GM18511 (cell line): ENCODE measurements at regions not wholly inside any gene's neighbourhood (a gene's known extent, or its start where the extent isn't known, plus 50 kb on each side); places are given as distances from the start of the nearest gene placed in this dataset.
"Not testable (repeated sequence)": the region's sequence is repeated elsewhere in the genome, so short reads cannot be mapped to it uniquely, and the experiment has no call there.

Experiments used
- ATAC-seq: cut with Tn5 transposase; IDR thresholded peaks from one replicate; pipeline ENCODE4 v1.9.1; 2021; ENCODE audit warnings: mild to moderate bottlenecking, moderate library complexity; ENCODE audit not compliant: unreplicated experiment

DNA sequence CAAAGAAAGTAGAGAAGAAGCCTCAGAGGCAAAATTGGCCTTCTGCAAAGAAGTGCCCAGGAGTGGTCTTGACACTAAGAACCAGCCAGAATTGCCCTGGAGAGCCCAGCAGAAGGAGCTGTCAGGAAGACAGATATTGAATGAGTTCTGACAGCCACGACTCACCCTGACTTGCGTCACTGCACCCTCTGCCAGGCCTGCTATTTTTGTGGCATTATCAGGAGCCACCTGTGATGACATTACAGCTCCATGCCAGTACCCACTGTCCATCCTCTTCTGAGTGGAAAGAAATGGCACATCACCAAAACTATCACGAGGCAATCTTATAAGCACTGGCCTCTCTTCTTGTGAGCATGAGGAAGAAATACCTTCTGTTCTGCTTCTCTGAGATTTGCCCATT, 67.7 kb downstream of the SMIM20 start:
- ATAC-seq = no peak

DNA sequence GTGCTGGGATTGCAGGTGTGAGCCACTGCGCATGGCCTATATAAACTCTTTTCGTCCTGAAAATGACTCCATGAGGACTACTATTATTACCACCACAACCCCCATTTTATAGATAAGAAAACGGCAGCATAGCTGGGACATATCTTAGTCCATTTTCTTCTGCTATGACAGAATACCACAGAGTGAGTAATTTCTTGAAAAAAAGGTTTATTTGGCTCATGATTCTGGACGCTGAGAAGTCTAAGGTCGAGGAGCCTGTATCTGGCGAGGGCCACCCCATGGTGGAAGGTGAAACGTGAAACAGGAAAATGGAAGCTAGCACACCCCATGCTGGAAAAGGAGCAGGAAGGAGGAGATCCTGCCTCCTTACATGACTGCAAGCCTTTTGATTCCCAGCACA, 68.9 kb downstream of the SMIM20 start:
- no peak for ATAC-seq

DNA sequence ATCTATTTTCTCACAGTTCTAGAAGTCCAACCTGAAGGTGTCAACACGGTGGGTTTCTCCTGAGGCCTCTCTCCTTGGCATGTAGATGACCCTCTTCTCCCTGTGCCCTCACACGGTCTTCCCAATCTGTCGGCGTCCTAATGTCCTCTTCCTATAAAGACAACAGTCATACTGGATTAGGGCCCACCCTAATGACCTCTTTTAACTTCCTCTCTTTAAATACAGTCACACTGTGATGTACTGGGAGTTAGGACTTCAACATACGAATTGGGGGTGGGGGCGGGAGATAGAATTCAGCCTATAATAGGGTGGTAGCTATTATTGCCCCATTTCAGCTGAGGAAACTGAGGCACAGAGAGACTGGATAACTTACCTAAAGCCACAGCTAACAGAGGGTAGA, 70.2 kb downstream of the SMIM20 start:
- ATAC-seq = no peak

DNA sequence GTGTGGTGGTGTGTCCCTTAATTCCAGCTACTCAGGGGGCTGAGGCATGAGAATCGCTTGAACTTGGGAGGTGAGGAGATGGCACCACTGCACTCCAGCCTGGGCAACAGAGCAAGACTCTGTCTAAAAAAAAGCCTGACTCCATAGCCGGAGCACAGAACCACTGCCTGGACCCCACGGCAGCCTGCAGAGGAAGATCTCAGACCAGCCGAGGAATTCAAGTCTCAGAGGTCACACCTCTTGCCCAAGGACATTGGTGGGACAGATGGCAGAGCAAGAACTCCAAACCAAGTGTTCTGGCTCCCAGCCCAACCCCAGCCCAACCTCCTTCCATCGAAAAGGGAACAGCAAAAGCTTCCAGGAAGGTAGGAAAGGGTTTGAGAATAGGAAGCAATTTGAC, 70.8 kb downstream of the SMIM20 start:
- ATAC-seq = no peak

DNA sequence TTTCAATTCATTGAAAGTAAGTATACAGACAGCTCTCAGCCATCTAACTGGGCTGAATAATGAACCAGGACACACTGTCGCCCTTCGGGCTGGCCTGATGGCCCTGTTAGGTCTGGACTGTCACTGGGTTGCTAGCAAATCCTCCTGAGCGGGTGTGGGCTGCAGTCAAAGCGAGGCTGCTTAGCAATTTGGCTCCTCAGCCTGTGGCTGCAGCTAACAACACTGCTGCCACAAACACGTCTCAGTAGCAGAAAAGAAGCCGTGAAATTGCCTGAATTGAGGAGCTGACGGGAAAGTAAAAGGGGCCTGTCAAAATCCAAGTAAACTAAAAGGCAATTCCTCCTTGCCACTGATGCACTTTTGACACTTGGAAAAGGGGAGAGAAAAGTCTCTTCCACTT, 72.8 kb downstream of the SMIM20 start:
- no peak for ATAC-seq

DNA sequence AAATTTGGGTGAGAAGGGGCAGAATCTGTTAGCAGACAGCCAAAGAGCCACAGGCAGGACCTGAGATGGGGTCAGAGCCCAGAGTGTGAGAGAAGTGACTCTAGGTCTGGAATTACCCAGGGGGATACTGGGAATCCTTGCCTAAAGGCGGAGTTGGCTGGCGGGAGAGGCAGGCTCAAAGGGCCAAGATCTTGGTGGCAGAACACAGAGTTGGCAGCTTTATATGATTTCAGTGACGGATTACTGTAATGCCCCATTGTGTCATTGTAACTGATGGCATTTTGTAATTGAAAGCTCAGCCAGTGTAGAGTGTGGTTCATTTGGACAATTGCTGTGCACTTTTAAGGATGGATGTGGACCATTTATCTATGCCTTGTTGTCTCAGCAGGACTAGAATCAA, 77.3 kb downstream of the SMIM20 start:
- ATAC-seq = no peak

DNA sequence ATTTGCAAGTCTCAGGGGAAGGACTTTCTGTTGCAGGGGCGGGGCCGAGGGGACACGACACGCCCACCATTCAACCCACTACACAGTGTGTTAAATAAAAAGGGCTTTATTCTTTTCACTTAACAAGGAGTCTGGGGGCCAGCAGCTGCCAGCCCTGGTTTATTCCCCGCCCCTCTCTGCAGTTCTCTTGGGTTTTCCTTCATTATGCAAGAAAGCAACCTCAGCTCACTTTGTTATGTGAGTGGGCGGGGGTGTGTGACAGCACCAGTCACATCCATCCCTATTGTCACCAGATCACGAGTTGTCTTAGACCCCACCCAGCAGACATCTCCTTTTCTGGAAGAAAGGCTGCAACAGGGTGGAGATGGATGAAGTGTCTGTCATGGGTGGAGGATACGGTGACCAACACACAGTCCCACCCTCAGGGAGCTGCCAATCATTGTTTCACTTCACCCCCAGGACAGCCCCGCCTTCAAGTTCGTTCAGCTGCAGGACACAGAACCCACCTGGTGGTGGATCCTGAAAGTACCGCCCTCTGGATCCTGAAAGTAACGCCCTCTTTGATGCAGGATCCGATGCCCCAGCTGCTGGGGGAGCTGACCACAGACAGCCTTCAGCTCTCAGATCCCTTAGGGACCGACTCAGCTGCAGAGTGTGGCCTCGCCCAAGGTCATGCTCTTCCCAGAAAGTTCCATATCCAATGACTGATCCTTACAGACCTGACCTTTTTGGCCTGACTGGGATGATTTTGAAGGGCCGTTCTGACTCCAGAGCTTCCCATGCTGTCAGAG, 79.6 kb downstream of the SMIM20 start:
- ATAC-seq = peak; percentile 71

DNA sequence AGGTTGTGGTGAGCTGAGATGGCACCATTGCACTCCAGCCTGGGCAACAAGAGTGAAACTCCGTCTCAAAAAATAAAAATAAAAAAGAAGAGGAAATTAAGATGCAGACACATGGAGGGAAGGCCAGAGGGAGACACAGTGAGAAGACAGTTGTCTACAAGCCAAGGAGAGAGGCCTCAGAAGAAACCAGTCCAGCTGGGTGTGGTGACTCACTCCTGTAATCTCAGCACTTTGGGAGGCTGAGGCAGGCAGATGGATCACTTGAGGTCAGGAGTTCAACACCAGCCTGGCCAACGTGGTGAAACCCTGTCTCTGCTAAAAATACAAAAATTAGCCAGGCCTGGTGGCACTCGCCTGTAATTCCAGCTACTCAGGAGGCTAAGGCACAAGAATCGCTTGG, 80.6 kb downstream of the SMIM20 start:
- ATAC-seq = not testable (repeated sequence)

DNA sequence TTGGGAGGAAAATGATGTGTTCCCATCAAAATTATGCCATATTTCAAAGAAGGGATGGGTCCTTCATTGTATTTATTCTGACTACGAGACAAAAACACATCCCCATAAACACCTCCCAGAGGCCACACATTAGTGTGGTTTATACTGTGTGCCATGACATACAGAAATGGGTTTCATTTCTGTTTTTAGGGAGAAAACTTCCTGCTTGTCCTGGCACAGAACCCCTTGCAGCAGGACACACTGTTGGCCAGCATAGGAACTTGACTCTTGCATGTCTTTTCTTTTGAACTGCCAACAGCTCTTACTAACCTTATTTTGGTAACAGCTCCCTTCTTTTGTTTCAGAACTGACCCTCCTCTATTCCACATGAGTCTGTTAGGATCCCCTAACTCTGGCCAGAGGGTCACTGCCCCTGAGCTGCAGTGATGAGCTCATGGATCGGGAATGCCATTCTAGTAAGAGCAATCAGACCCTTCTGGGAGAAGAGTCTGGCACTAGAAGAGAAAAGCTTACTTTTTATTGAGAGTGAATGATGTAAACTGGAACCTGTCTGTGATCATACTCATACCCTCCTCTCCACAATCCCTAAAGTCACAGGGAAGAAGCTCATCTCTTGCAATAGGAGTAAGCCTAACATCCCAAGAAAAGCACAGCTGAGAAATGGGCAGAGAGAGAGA, 86.4 kb downstream of the SMIM20 start:
- no peak for ATAC-seq

DNA sequence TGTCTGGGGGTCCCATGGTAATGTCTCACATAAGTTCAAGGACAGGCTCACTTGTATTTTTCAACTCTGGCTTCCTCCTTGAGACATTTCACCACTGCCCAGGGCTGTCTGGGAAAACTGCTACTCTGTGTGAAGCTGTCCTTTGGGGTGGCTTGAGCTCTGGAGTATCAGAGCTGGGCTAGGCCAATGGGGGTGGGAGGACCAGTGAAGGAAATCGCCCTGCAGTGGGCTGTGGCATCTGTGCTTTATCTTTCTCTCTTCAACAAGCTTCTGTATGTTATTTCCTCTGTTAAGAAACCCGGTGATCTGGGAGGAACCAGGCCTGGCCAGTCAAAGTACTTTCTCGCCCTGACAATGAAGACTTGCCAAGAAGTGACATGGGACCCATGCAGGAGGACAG, 87.4 kb downstream of the SMIM20 start:
- ATAC-seq = no peak

DNA sequence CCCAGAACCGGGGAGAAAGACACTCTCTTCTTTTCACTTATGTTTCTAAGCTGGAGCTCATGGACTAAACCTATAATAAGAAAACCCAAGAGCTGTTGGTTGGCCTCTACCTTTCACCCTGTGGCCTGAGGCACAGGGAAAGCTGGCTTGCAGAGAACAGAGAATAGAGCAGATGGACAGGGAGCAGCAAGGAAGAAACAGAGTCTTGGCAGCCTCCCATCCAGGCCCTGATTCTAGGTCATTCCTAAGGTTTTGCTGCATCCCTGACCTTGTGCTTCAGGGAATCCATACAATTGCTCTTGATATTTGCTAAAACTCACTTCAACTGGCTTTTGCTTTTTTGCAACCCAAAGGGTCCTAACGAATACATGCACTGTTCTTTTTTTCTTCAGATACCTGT, 87.8 kb downstream of the SMIM20 start:
- no peak for ATAC-seq

DNA sequence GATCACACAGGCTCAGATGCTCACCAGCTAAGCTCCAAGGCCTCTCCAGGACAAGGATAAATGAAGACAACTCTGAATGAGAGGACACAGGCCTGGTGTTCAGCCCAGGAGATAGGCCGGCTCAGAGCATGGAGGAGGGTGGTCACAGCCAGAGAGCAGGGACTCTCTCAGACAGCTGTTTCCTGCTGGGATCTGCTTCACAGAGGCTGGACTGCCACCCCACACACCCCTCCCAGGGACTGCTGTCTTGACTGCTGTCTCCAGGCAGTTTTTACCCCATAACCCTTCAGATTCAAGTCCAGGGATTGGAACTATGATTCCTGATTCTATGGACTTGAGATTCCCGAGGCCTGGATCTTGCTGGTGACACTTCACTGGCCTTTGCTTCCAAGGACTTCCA, 89.0 kb downstream of the SMIM20 start:
- no peak for ATAC-seq

DNA sequence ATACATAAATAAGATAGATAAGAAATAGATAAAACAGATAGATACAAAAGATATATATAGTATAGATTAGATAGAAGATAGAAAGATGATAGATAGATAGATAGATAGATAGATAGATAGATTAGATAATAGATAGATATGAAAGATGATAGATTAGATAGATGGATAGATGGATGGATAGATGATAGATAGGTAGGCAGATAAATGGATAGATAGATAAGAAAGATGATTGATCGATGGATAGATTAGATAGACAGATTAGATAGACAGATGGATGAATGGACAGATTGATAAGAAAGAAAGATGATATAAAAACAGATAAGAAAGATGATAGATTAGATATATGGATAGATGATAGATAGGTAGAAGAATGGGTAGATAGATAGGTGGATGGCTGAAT, 90.3 kb downstream of the SMIM20 start:
- no peak for ATAC-seq

DNA sequence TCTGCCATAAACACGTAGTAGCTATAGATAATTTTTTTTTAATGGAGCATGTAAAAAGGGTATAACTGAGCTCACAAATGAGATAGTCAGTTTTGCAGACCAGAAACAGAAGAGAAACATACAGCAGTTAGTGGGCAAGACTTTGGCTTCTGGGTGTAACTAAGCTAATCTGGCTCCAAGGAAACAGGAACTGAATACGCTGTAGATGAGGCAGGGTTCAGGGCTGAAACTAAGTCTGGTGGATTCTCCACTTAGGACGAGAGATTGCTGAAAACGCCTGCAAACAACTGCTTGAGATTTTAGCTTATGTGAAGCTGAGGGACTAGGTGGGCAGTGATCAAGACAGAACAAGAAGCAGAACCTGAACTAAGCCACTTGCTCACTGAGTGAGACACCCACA, 91.7 kb downstream of the SMIM20 start:
- no peak for ATAC-seq

DNA sequence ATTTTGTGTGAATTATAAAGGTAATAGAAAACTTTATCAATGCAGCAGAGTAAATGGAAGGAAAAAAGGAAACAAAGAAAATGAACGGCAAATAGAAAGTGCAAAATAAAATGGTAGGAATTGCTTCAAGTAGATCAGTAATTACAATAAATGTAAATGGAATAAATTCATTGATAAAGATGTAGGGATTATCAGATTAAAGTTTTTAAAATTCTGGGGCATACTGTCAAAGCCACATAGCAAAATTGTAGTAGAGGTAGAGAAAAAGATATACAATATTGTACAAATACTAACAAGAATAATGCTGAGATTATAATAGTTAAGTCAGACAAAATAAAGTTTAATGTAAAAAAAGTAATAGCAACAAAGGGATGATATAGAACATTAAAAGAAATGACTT, 94.7 kb downstream of the SMIM20 start:
- no peak for ATAC-seq

DNA sequence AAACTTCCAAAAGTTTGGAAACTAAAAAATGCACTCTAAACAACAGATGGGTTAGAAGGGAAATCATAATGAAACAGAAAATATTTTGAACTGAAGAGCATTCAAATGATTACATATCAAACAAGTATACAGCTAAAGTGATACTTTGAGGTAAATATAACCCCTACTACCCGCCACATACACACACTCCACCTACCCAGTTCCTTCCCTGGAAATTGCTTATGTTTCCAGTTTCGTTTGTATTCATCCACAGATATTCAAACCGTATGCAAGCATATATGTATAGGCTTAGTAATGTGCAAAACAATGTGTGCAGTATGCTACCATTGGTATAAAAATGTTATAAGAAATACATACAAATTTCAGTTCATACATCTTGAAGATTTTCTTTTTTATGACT, 95.5 kb downstream of the SMIM20 start:
- ATAC-seq = no peak

DNA sequence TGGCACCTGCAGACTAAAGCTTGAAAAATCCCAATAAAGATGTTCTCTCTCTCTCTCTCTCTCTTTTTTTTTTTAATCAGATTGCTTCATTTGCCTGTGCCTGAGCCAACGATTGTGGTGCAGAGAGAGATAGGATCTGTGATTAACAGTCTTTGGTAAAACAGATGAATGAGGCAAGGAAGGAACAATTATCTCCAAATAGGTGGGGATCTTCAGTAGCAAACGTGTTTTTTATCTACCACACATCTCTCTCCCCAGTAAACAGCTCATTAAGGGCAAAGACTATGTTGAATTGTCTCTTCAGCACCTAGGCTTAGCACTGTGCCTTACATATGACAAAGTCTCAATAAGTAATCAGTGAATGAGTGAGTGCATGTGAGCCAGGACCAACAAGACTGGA, 96.3 kb downstream of the SMIM20 start:
- no peak for ATAC-seq

DNA sequence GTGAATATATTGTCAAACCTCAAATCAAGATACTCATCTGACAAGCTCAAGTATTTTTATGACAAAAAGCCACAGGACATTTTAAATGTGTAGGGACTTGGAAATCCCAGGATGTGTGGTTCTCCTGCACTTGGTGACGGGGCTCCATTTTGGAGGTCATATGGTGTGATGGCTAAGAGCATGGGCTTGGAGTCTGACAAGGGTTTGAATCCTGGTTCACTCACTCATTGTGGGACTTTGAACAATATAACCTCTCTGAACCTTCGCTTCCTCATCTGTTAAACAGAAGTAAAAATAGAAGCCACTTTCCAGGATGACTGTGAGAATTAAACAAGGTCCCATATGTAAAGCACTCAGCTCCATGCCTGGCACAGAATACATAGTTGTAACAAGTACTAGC, 99.6 kb downstream of the SMIM20 start:
- no peak for ATAC-seq

DNA sequence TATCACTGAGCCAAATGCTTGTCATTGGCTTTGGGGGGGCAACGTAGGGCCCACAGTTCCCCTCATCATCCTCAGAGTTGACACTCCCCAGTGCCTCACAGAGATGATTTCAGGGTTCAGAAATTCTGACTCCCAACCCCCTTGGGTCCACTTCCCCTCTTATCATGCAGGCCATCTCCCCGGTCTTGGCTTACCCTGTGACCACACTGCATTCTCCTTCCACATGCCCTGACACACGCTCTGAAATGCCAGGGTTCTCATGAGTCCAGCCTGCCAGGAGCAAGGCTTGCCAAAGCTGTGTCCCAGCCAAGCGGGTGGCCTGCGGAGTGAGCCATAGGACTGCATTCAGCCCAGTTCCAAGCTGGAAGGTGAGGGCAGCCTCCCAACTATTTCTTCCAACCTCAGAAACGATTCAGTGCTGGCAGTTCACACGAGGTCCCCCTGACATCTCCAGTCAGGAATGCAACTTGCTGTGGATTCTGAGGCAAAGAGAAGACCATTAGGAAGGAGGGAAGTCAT, 101.2 kb downstream of the SMIM20 start:
- no peak for ATAC-seq

DNA sequence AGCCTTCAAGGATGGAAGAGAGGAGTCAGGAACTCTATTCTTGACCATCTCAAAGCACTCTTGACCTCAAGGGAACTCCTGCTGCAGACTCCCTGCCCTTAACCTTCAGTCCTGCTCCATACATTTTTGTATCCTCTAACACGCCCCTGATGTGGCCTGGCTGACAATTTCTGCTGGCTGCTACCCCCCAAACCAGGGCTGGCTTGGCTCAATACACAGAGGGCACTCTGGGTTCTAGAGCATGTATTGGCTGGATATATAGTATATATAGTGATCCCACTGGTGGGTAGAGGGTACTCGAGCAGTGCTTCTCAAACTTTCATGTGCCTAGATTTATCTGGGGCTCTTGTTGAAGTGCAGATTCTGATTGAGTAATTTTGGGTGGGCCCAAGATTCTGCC, 101.9 kb downstream of the SMIM20 start:
- no peak for ATAC-seq

DNA sequence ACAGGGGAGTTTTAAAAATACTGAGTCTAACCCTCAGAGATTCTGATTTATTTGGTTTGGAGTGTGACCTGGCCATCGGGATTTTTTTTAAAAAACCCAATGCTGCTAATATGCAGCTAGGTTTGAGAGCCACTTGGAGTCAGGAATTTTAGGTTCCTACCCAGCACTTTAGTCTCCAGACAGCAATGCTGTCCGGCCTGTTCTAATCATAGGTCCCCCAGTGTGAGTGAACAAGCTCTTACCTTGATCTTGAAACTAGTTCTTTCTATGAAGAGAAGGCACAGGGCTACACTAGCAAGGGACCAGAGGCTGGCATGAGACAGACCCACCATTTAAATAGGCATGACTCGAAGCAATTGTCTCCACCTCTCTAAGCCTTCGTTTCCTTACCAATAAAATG, 103.5 kb downstream of the SMIM20 start:
- ATAC-seq = no peak

DNA sequence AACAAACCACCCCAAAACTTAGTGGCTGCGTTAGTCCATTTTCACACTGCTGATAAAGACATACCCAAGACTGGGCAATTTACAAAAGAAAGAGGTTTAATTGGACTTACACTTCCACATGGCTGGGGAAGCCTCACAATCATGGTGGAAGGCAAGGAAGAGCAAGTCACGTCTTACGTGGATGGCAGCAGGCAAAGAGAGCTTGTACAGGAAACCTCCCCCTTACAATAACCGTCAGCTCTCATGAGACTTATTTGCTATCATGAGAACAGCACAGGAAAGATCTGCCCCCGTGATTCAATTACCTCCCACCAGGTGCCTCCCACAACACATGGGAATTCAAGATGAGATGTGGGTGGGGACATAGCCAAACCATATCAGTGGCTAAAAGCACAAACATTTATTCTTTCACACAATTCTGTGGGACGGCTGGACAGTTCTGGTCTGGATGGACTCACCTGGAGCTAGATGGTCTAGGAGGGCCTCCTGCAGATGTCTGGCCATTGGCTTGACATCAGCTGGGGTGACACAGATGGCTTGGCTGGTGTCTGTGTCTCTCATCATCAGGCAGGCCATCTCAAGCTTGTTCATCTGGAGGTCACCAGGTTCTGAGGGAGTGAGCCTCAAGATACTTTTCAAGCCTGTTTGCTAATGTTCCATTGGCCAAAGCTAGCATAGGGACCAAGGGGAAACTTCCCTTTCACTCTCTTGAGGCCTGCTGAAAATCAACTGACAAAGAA, 104.1 kb downstream of the SMIM20 start:
- ATAC-seq = not testable (repeated sequence)
